GM19328 (cell line): ENCODE measurements at regions not wholly inside any gene's neighbourhood (a gene's known extent, or its start where the extent isn't known, plus 50 kb on each side); places are given as distances from the start of the nearest gene placed in this dataset.
"Not testable (repeated sequence)": the region's sequence is repeated elsewhere in the genome, so short reads cannot be mapped to it uniquely, and the experiment has no call there.

Experiments used
- ATAC-seq: cut with Tn5 transposase; IDR thresholded peaks from one replicate; pipeline ENCODE4 v1.9.1; 2021; ENCODE audit warnings: mild to moderate bottlenecking, moderate library complexity; ENCODE audit not compliant: unreplicated experiment

DNA sequence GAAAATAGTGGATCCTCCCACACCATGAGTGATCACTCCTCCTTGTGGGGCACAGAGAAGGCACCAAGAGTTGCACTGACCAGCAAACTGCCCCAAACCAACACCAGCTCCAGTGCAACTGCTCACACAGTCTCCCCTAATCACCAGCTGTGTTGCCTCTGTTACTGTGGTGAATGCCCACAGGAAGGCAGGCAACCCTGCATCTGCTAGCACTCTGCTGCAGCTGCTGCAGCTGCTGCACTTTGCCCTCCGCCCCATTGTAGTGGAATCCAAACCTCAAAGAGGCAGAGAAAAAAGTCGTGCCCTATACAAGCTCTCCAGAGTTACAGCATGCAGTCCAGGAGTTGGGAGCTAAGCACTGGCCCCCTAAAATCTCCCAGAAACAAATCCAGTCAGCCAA, 339.6 kb downstream of the TRIM36 start:
- ATAC-seq: no peak

DNA sequence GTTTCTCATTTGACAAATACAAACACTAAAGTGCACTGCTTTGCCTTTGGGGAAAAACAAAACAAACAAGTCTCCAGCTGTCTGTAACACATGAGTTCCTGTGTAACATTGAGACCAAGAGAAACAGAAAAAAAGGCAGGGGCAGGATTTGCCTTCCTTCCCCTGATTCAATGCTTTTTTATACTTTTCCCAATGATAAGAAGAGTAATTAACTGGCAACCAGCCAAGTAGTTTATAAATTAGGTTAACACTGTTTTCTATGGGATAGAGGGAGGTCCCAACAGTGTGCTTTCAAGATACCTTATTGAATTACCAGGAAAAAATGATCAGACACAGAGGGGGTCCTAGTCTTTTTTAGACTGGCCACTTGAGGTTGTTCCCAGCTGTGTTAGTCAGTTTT, 346.8 kb downstream of the TRIM36 start:
- ATAC-seq: no peak

DNA sequence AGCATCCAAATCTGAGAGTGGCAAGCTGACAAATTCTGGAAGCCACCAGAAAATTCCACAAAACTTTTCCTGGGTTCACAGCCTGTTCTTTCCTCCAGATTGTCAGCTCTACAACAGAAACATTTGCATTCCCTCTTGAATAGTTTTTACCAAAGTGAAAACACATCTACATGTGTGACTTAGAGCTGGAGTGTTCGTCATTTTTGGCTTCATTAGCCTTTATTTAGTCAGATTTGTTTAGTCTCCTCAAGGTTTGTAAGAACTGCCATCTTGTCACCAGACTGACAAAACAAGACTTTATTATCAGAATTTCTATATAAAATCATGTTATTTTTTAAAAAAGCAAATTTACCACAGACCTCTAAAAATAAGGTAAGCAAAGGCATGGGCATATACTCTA, 347.3 kb downstream of the TRIM36 start:
- ATAC-seq: no peak

DNA sequence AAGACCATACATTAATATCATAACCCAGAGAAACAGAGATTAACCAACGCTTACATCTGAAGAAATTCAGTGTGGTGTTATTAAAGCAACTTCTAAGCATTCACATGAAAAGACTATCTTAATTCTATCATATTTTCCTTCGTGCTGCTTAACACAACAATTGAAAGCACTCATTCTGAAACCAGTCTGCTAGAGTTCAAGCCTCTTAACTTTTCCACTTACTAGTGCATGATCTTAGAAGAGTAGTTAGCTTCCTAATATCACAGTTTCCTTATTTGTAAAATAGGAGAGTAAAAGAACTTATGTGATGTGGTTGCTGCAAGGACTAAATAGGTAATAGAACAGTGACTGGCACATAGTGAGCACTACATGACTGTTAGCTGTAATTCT, 379.3 kb downstream of the TRIM36 start:
- no peak for ATAC-seq

DNA sequence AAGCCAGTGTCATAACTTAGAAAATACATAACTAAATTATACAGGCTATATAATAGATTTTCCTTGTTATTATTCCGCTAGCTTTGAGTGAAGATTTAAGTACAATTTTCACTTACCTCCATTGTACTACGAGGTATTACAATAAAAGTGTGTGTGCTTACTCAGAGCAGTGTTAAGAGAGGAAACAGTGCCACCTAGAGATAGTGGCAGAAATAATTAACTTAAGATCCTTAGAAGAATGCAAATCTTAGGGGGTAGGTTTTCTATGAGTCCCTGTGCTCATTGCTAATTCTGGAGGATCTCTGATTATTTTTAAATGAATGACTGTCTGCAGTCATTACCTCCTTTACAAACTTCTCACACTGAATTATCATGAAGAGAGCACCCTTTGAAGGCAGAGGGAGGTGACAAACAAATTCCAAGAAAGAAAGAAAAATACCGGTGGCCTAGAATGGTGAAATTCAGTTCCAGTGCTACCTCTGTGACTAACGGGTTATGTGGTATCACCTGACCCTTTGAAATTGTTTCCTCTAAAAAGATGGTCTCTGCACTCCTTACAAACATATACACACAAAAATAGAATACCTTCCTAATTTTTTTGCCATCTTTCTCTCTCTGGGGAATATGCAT, 379.8 kb downstream of the TRIM36 start:
- no peak for ATAC-seq

DNA sequence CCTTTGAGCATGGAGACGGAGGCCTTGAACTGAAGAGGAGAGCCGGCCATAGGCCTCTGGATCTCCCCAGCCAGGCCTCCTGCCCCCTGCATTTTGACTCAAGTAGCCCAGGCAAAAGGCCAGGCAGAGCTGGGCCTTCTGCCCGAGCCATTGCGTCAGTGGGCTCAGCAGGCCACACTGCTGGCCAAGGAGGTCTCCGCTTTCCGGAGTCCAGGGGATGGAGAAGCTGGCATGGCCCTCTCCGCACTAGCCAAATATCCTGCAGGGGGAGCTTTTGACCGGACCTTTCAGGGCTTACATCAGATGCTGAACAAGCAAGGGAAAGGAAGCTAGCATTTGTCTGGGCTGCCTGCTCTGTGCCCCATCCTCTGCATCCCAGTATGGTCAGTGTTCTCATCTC, 386.8 kb downstream of the TRIM36 start:
- no peak for ATAC-seq

DNA sequence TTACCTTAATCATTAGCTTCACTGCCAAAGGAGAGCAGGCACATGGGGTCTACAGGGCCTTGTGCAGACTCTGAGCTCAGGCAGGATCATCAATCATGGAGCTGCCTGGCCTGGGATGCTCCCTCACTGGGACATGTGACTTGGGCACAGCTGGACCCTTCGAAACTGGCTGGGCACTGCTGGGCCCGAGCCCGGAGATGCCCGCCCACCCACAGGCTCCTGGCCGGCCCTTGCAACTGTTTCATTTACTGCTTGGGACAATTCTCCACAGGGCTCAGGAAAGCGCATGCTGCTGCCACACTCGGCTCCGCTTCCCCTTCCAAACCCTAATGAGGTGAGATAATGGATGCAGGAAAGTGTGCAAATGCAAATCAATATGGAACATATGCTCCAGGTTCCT, 387.5 kb downstream of the TRIM36 start:
- no peak for ATAC-seq

DNA sequence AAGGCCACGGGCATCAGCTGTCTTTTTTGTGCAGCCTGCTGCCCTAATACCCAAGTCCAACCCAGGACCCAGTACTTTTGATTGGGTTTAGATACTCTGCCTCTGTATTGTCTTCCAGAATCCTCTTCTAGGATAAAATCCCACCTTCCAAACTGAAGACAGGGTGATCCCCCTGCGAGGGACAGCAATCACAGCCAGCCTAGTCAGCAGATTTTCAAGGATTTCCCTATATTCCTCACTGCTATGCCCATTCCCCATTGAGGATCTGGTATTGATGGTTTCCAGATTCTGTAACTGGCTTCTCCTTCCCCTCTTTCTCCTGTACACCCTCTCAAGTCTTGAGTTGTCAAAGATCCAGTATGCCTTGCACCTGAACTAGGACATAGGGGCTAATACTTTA, 389.4 kb downstream of the TRIM36 start:
- ATAC-seq: no peak

DNA sequence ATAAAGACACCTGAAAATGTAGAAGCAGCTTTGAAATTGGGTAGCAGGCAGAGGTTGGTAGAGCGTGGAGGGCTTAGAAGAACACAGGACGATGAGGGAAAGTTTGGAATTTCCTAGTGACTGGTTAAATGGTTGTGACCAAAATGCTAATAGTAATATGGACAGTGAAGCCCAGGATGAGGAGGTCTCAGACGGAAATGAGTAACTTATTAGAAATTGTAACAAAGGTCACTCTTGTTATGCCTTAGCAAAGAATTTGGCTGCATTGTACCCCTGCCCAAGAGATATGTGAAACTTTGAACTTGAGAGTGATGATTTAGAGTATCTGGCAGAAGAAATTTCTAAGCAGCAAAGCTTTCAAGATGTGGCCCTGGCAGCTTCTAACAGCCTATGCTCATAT, 382.5 kb downstream of the KCNN2 start:
- no peak for ATAC-seq

DNA sequence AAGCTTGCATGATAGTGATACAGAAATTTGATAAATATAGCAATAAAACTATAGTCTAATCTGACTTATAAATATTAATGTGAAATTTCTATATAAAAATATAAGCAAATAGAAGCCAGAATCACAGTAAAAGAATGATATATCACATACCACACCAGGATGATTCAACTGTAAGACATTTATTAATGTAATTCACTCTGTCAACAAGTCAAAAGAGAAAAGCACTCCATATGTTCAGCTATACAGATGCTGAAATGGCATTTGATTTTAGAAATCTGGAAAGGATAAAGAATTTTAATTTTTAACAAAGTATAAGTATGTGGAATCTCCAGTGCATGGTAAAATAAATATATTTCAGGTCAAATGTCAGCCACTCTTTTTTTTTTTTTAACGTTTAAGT, 372.4 kb downstream of the KCNN2 start:
- ATAC-seq: no peak

DNA sequence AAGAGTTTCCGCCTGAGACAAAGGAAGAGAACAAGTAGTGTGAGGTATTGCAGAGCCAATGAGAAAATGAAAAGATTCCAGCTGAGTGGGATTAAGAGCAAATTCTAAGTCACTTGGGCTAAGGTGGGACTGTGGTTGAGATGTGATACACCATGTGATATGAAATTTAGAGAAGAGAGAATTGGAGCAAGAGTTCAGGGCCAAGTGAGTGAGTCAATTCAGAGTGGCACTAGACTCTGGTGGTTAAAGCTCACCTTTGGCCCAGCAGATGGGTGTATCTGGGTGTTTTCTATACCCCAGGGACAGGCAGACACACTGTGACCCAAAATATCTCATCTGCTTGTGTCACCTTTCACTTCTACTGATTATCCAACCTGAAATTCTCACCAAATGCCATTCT, 368.1 kb downstream of the KCNN2 start:
- no peak for ATAC-seq

DNA sequence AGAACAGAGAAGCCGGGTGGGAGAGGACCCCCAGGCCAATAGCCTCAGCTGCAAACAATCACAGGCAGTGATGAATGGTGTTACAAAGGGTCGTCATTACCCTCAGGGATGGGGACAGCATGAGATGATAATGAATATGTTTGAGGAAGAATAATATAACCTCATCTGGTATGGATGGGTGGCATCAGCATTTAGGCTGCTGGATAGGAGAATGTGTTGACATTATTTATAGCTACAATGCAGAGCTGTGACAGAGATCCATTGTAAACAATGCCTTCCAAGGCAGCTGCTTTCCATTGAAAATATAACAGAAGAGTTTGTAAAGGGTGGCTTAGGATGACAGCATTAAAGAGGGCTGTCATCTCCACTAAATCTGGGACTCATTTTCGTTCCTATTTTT, 365.5 kb downstream of the KCNN2 start:
- no peak for ATAC-seq

DNA sequence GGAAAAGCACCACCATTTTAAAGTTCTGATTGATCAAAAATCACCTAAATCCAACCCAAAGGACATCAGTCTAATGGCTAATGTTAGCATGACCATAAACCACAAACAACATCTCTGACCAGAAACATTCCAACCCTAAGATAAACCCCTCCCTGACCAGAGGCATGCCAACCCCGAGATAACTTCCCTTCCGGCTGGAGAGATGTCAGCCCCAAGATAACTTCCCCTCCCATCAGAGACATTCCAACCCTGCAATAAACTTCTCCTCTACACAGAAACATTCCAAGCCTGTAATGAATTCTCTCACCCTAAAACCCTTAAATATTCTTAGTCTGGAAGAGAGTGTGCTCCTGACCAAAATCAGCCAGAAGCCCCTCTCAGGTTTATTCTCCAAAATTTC, 364.3 kb downstream of the KCNN2 start:
- no peak for ATAC-seq

DNA sequence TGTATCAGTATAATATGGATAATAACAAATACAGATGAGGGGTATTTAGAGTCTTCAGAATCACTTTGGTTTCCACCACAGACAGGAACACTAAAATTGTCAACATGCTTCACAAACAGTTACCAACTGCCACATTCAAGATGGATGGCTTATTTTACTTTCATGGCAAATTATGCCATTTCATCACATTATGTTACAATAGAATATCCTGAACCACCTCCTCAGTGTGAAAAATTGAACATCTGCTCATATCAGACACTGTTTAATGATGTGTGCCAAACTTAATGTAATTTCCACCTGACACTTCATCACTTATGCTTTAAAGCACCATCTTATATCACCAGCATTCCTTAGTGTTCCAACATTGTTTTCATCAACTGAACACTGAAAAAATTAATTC, 357.4 kb downstream of the KCNN2 start:
- ATAC-seq: no peak

DNA sequence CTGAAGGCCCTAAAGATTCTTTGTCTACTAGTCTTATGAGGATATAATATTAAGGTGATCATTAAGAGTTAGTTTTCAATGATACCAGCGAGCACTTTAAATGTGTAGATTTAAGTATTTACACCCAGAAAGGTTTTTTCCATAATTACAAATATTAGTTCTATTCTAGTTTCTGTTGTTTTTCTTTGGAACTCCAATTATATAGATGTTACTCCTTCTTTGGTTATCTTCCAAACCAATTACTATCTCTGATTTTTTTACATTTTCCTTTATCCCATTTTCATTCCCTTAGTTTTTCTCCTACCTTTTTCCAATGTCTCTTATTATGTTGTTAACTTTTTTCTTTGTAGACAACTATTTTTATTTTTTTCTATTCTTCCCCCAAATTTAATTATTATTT, 355.1 kb downstream of the KCNN2 start:
- ATAC-seq: no peak

DNA sequence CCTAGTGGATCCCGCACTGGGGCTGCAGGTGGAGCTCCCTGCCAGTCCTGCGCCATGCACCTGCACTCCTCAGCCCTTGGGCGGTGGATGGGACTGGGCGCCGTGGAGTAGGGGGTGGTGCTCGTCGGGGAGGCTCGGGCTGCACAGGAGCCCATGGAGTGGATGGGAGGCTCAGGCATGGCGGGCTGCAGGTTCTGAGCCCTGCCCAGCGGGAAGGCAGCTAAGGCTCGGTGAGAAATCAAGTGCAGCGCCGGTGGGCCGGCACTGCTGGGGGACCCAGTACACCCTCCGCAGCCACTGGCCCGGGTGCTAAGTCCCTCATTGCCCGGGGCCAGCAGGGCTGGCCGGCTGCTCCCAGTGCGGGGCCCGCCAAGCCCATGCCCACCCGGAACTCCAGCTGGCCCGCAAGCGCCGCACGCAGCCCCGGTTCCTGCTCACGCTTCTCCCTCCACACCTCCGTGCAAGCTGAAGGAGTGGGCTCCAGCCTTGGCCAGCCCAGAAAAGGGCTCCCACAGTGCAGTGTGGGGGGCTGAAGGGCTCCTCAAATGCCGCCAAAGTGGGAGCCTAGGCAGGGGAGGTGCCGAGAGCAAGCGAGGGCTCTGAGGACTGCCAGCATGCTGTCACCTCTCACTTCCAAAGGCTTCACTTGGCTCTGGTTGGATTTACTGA, 342.5 kb downstream of the KCNN2 start:
- not testable (repeated sequence) for ATAC-seq

DNA sequence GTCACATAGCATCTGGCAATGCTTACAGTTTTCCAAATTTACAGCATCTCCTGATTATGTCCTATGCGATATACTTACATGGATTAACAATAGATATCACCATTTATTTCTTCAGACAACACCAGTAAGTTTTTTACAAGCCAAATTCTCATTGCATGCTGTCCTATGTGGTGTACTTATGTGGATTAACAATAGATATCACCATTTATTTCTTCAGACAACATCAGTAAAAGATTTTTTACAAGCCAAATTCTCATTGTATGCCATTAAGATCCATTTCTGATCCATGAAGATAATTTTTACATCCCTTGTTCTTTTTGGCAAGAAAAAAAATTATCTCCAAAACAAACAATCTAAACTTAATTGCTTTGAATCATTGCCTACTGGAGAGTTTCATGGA, 340.9 kb downstream of the KCNN2 start:
- no peak for ATAC-seq

DNA sequence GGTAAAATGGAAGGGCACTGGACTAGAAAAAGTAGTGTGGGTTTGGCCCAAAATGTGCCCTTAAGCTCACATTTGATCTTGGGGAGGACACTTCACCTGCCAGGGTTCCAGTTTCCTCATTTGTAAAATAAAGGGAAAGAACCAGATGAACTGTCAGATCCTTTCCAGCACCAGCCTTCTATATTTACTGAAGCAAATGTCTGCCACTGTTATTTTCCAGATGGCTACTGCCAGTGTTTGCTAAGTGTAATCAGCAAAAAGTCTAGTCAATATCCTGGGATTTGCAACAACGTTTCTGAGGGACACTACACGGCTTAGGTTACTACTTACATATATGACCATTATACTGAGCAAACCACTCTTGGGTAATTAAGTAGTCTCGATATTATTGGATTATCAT, 340.3 kb downstream of the KCNN2 start:
- ATAC-seq: no peak

DNA sequence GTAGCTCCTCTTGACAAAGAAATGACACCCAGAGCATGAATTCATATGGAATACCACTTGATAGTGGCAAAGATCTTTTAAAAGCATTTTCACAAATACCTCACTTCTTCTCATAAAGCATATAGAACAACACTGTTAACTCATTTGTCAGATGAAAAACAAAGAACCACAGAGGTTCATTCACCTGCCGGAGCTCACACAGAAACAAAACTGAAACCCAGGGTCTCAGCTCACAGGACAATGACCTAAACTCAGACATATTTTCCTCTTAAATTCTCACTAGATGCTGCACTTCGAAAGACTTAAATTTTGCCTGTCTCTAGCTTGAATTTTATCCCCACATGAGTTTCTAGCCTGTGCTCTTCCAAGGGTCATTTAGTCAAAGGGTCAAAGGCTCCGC, 339.0 kb downstream of the KCNN2 start:
- no peak for ATAC-seq

DNA sequence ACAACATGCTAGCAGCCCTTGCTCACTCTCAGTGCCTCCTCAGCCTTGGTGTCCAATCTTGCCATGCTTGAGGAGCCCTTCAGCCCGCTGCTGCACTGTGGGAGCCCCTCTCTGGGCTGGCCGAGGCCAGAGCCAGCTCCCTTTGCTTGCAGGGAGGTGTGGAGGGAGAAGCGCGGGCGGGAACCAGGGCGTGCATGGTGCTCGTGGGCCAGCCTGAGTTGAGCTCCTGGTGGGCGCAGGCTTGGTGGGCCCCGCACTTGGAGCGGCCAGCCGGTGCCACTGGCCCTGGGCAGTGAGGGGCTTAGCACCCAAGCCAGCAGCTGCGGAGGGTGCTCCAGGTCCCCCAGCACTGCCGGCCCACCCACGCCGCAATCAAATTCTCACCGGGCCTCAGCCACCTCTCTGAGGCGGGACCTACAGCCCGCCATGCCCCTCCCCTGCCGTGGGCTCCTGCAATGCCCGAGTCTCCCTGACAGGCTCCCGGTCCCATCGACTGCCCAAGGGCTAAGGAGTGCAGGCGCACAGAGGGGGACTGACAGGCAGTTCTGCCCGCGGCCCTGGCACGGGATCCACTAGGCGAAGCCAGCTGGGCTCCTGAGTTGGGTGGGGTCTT, 333.5 kb downstream of the KCNN2 start:
- no peak for ATAC-seq

DNA sequence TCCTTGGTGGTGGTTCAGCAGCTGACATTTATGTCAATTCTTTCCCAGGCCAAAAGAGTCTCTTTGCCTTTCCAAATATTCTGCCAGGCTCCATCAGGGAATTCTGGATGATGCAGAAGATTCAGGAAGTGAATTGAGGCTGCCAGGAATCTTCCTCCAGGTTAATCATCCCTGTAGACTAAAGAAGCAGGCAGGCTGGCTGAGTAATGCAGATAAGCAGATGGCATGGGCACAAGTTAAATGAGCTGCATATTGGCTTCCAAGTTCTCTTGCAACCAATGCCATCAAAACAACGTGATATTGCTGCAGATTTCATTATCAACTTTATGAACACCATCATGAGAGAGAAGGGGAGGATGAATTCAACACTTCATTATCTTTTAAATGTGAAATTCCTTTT, 324.5 kb downstream of the KCNN2 start:
- ATAC-seq: no peak

DNA sequence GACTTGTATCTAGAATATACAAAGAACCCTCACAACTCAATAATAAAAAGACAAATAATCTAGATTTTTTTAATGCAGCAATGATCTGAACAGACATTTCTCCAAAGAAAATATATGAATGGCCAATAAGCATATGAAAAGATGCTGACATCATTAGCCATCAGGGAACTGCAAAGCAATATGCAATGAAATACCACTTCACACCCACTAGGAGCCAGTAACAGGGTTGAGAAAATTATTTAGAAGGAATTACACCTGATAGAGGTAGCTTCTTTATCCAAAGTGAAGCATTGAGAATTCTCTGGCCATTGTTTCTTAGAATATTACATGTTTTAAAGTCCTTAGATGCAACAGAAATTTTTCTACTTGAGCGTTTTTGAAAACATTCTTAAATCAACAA, 316.9 kb downstream of the KCNN2 start:
- no peak for ATAC-seq

DNA sequence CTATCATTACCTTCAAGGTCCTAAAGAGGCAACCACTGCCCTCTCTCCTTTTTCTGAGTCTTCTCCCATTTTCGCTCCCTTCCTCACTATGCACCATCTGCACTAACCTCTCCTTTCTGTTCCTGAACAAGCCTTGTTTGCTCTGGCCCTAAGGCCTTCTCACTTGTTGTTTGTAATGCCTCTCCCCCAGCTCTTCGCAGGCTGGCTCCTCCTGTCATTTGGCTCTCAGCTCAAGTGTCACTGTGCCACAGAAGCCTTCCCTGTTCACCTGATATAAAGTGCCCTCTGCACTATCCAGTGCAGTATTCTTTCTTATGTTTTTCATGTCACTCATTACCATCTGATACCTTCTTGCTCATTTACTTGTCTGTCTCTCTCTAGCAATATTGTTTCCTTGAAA, 303.7 kb downstream of the KCNN2 start:
- no peak for ATAC-seq
